ENCODE measurements at regions not wholly inside any gene's neighbourhood (a gene's known extent, or its start where the extent isn't known, plus 50 kb on each side); places are given as distances from the start of the nearest gene placed in this dataset.

- 70% methylated on average over 3 of the region's 3 CpGs for WGBS
- Histone ChIP-seq H3K9me3 (no peaks in the 10 kb centered on the region), H3K27ac (replicated peaks in 1 of 4) (no peak overlapping the region), H3K4me3 (no peak overlapping the region), H3K36me3 (no peaks in the 10 kb centered on the region), H3K4me1 (no peaks in the 10 kb centered on the region), H3K27me3 (no peaks in the 10 kb centered on the region)
- DNase-seq (ENCODE audit: extremely low spot score): no peak
- intact Hi-C loops (cut with DNase I): no loop called here
- TF ChIP-seq CTCF (IDR thresholded peaks at IDR 0.05): no peak
- TF ChIP-seq POLR2A (IDR thresholded peaks at IDR 0.05; ENCODE audit: low read depth): no peak
Measured at GRCh38 chr13:104553186-104553585, 1487.0 kb upstream of the SLC10A2 start.

GRCh38 chr13:104534847-104535246 lies 1468.6 kb upstream of the SLC10A2 start:
- Histone ChIP-seq H3K4me1 (no peaks in the 10 kb centered on the region), H3K9me3 (no peaks in the 10 kb centered on the region), H3K27me3 (no peaks in the 10 kb centered on the region), H3K4me3 (no peak overlapping the region), H3K27ac (replicated peaks in 1 of 4) (no peak overlapping the region), H3K36me3 (no peaks in the 10 kb centered on the region)
- WGBS: 92% methylated on average over 10 of the region's 10 CpGs
- no peak for DNase-seq (ENCODE audit: extremely low spot score)
- intact Hi-C loops (cut with DNase I): no loop called here
- TF ChIP-seq POLR2A (IDR thresholded peaks at IDR 0.05; ENCODE audit: low read depth): no peak
- TF ChIP-seq POLR2AphosphoS5 (IDR thresholded peaks at IDR 0.05): no peak
- no peak for TF ChIP-seq EP300 (IDR thresholded peaks at IDR 0.05)
- no peak for TF ChIP-seq CTCF (IDR thresholded peaks at IDR 0.05)

- Histone ChIP-seq H3K27me3 (no peaks in the 10 kb centered on the region), H3K4me1 (no peaks in the 10 kb centered on the region), H3K27ac (replicated peaks in 1 of 4) (no peak overlapping the region), H3K36me3 (no peaks in the 10 kb centered on the region), H3K4me3 (no peak overlapping the region), H3K9me3 (no peaks in the 10 kb centered on the region)
- intact Hi-C loops (cut with DNase I): no loop called here
- DNase-seq (ENCODE audit: extremely low spot score): no peak
- no peak for TF ChIP-seq POLR2A (IDR thresholded peaks at IDR 0.05; ENCODE audit: low read depth)
- TF ChIP-seq POLR2AphosphoS5 (IDR thresholded peaks at IDR 0.05): no peak
- no peak for TF ChIP-seq EP300 (IDR thresholded peaks at IDR 0.05)
- TF ChIP-seq CTCF (IDR thresholded peaks at IDR 0.05): no peak
Measured at GRCh38 chr13:104532132-104532531, 1465.9 kb upstream of the SLC10A2 start.

GRCh38 chr13:104530741-104531140 lies 1464.5 kb upstream of the SLC10A2 start:
- no peaks in the 10 kb centered on the region for H3K4me1 ChIP-seq
- H3K9me3 ChIP-seq: no peaks in the 10 kb centered on the region

More at GRCh38 chr13:104530741-104531140, 1464.5 kb upstream of the SLC10A2 start:
- TF ChIP-seq POLR2AphosphoS5 (IDR thresholded peaks at IDR 0.05) (no peak), POLR2A (IDR thresholded peaks at IDR 0.05; ENCODE audit: low read depth) (no peak), CTCF (IDR thresholded peaks at IDR 0.05) (no peak), EP300 (IDR thresholded peaks at IDR 0.05) (no peak)
- H3K27ac ChIP-seq (replicated peaks in 1 of 4): no peak overlapping the region
- no peak for DNase-seq (ENCODE audit: extremely low spot score)
- no peak overlapping the region for H3K4me3 ChIP-seq
- H3K27me3 ChIP-seq: no peaks in the 10 kb centered on the region
- no peaks in the 10 kb centered on the region for H3K36me3 ChIP-seq
- intact Hi-C loops (cut with DNase I): no loop called here

Data from esophagus muscularis mucosa (tissue), 4 donors.